ENCODE measurements at regions not wholly inside any gene's neighbourhood (a gene's known extent, or its start where the extent isn't known, plus 50 kb on each side); places are given as distances from the start of the nearest gene placed in this dataset.

DNA sequence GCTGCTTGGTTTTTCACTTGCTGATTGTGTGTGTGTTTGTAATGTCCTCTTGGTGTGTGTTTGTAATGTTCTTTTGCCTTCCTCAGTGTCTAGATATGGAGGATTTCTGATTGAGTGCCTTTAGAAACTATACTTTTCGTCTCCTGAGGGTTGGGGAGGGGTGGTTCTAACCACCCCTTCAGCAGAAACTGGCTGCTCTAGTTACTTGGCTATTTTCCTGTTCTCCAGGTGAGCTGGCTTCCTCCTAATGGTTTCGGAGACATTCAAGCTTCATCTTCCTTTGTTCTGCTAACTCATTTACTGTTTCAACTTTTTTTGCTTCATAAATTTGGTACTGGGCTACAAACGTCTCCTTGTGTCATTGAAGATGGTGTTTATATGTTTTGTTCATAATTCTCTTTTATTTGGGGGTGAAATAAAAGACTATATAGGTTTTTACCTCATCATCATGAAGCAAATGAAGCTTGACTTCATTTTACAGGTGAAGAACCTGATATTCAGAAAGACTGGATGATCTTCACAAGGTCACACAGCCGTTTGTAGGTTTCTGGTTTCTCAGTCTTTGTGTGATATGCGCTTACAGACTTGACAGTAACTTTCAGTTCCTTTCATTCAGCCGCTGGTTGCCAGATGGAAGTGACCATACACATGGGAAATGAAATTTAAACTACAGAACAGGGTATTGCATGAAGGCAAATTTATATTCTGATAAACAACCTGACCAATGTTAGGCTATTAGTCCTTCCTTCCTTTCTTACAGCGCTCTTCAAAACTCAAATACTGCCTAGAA is 238.5 kb downstream of the GALR1 start:
- no peak for TF ChIP-seq POLR2AphosphoS5 (IDR thresholded peaks at IDR 0.05; ENCODE audit: low read depth, low read length)
- no peak for TF ChIP-seq SIN3A (IDR thresholded peaks at IDR 0.05; ENCODE audit: borderline replicate concordance, insufficient read depth, low read length)
- TF ChIP-seq, protein P1, sequence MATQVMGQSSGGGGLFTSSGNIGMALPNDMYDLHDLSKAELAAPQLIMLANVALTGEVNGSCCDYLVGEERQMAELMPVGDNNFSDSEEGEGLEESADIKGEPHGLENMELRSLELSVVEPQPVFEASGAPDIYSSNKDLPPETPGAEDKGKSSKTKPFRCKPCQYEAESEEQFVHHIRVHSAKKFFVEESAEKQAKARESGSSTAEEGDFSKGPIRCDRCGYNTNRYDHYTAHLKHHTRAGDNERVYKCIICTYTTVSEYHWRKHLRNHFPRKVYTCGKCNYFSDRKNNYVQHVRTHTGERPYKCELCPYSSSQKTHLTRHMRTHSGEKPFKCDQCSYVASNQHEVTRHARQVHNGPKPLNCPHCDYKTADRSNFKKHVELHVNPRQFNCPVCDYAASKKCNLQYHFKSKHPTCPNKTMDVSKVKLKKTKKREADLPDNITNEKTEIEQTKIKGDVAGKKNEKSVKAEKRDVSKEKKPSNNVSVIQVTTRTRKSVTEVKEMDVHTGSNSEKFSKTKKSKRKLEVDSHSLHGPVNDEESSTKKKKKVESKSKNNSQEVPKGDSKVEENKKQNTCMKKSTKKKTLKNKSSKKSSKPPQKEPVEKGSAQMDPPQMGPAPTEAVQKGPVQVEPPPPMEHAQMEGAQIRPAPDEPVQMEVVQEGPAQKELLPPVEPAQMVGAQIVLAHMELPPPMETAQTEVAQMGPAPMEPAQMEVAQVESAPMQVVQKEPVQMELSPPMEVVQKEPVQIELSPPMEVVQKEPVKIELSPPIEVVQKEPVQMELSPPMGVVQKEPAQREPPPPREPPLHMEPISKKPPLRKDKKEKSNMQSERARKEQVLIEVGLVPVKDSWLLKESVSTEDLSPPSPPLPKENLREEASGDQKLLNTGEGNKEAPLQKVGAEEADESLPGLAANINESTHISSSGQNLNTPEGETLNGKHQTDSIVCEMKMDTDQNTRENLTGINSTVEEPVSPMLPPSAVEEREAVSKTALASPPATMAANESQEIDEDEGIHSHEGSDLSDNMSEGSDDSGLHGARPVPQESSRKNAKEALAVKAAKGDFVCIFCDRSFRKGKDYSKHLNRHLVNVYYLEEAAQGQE (IDR thresholded peaks at IDR 0.05; ENCODE audit: insufficient read depth in 1 of 2, low read depth in 2 of 2, low read length in 2 of 2), result no peak
- TF ChIP-seq TAF1 (IDR thresholded peaks at IDR 0.05; ENCODE audit: borderline replicate concordance, insufficient read depth, low read length), result no peak
